CD14-positive monocyte (primary cell): ENCODE measurements at regions not wholly inside any gene's neighbourhood (a gene's known extent, or its start where the extent isn't known, plus 50 kb on each side); places are given as distances from the start of the nearest gene placed in this dataset.

ENCODE experiments used
- DNase-seq, 3 donors: peaks; one replicate each; pipeline ENCODE4 v3.0.0-alpha.2; 2011 to 2022
- H2AFZ ChIP-seq: 2 replicates; pipeline ENCODE4 v1.6.0; 2012; ENCODE audit warnings: mild to moderate bottlenecking, low read depth, low read length, inconsistent platforms; ENCODE audit not compliant: insufficient read depth, poor library complexity, severe bottlenecking
- H3K27ac ChIP-seq, 2 donors: 1 replicate in 1 of 2; 2 replicates in 1 of 2; pipeline ENCODE4 v1.5.1; 2012 to 2013; ENCODE audit warnings: low read length in 2 of 2, control low read depth in 1 of 2, inconsistent platforms in 1 of 2, low read depth in 1 of 2, mild to moderate bottlenecking in 1 of 2
- H3K27me3 ChIP-seq, 2 donors: one replicate each; pipeline versions ENCODE4 v1.6.0 to v1.6.1; 2011 to 2013; ENCODE audit warnings: low read length in 2 of 2; ENCODE audit not compliant: control insufficient read depth in 2 of 2, insufficient read depth in 2 of 2
- H3K36me3 ChIP-seq, 2 donors: replicated peaks in 1 of 2; 1 replicate in 1 of 2; 2 replicates in 1 of 2; pipeline versions ENCODE4 v1.5.1 to v1.6.1; 2012 to 2013; ENCODE audit warnings: low read length in 2 of 2, control low read depth in 1 of 2, inconsistent platforms in 1 of 2, mild to moderate bottlenecking in 1 of 2; ENCODE audit not compliant: insufficient read depth in 2 of 2, control insufficient read depth in 1 of 2
- H3K4me1 ChIP-seq, 2 donors: 1 replicate in 1 of 2; 2 replicates in 1 of 2; pipeline versions ENCODE4 v1.5.1 to v1.6.1; 2012 to 2013; ENCODE audit warnings: low read length in 2 of 2, control low read depth in 1 of 2, inconsistent platforms in 1 of 2, mild to moderate bottlenecking in 1 of 2, moderate library complexity in 1 of 2; ENCODE audit not compliant: insufficient read depth in 2 of 2, control insufficient read depth in 1 of 2
- H3K4me2 ChIP-seq: replicated peaks from 2 replicates; pipeline ENCODE3; 2012; ENCODE audit warnings: low read length, moderate library complexity, mild to moderate bottlenecking; ENCODE audit not compliant: poor library complexity, severe bottlenecking; ENCODE audit errors: extremely low read depth
- H3K4me3 ChIP-seq, 3 experiments: fragments of 200-600 bp in 1 of 3; sonication (generic) in 1 of 3; replicated peaks in 1 of 3; 1 replicate in 2 of 3; 2 replicates in 1 of 3; pipeline ENCODE4 v1.5.1; 2011 to 2013; ENCODE audit warnings: low read length in 3 of 3, mild to moderate bottlenecking in 3 of 3, control low read depth in 2 of 3, low read depth in 2 of 3, inconsistent platforms in 1 of 3, moderate library complexity in 1 of 3
- H3K79me2 ChIP-seq: 2 replicates; pipeline ENCODE4 v1.6.0; 2012; ENCODE audit warnings: mild to moderate bottlenecking, control low read depth, inconsistent platforms, low read length, moderate library complexity; ENCODE audit not compliant: insufficient read depth
- H3K9ac ChIP-seq: 2 replicates; pipeline ENCODE4 v1.6.0; 2017; ENCODE audit warnings: low read length, mild to moderate bottlenecking; ENCODE audit not compliant: insufficient read depth, poor library complexity, severe bottlenecking
- H3K9me3 ChIP-seq, 2 donors: replicated peaks in 1 of 2; 1 replicate in 1 of 2; 2 replicates in 1 of 2; pipeline versions ENCODE4 v1.5.1 to v1.6.1; 2012 to 2013; ENCODE audit warnings: low read length in 2 of 2, control low read depth in 1 of 2; ENCODE audit not compliant: control insufficient read depth in 1 of 2, insufficient read depth in 1 of 2
- H4K20me1 ChIP-seq: 2 replicates; pipeline ENCODE4 v1.6.0; 2012; ENCODE audit warnings: mild to moderate bottlenecking, low read length, control low read depth, moderate library complexity; ENCODE audit not compliant: insufficient read depth
- H3K27ac Mint-ChIP-seq, 7 donors: one replicate each; pipeline ENCODE4 v1.8.0; 2020; ENCODE audit warnings: mild to moderate bottlenecking in 7 of 7, mixed read lengths in 7 of 7, moderate library complexity in 6 of 7, inconsistent platforms in 2 of 7
- H3K27me3 Mint-ChIP-seq, 3 donors: one replicate each; pipeline ENCODE4 v1.8.0; 2021 to 2022; ENCODE audit warnings: low read depth in 3 of 3, mild to moderate bottlenecking in 3 of 3, mixed read lengths in 3 of 3, moderate library complexity in 3 of 3, inconsistent platforms in 1 of 3
- H3K36me3 Mint-ChIP-seq, 2 donors: one replicate each; pipeline ENCODE4 v1.8.0; 2020; ENCODE audit warnings: mixed read lengths in 2 of 2, inconsistent platforms in 1 of 2, mild to moderate bottlenecking in 1 of 2
- H3K4me1 Mint-ChIP-seq: one replicate; pipeline ENCODE4 v1.8.0; 2020; ENCODE audit warnings: mild to moderate bottlenecking, mixed read lengths
- H3K4me3 Mint-ChIP-seq, 2 donors: one replicate each; pipeline ENCODE4 v1.8.0; 2020; ENCODE audit warnings: mild to moderate bottlenecking in 2 of 2, mixed read lengths in 2 of 2, moderate library complexity in 1 of 2
- H3K9me3 Mint-ChIP-seq, 7 donors: one replicate each; pipeline ENCODE4 v1.8.0; 2020 to 2022; ENCODE audit warnings: mixed read lengths in 7 of 7, mild to moderate bottlenecking in 6 of 7, moderate library complexity in 6 of 7, inconsistent platforms in 2 of 7
- WGBS: methylation state at CpG from one replicate; pipeline ENCODE4 v1.1.5; 2013; ENCODE audit warnings: missing lambda C conversion rate; ENCODE audit not compliant: insufficient coverage; 5-methylcytosine and 5-hydroxymethylcytosine counted together
- intact Hi-C, 2 donors: fragments of 100-400 bp; cut with micrococcal nuclease; formaldehyde crosslinking; loops; one replicate each; pipeline versions ENCODE4 v1.15.0 to v1.15.1; 2023
- TF ChIP-seq, protein P1 (sequence below): fragments of 200-600 bp; IDR thresholded peaks from one replicate; pipeline ENCODE4 v1.8.0; 2022; ENCODE audit warnings: antibody characterized with exemption, mild to moderate bottlenecking

DNA sequence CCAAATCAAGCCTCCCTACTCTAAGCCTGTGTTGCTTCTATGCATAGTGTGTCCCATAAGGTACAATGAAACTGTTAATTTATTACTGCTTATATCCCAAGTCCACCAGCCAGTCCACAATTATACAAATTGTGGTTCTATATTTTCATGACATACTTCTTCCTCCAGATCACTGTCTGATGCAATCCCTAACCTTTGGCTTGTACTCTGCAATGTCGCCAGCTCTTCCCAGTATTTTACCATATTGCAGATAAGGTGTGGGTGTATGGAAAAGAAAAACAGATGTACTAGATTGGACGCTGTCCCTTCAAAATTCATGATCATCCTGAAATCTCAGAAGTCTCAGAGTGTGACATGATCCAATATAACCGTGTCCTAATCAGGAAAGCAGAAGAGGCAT lies 286.2 kb downstream of the GASK1B start:
- Histone ChIP-seq H3K79me2 (no peaks in the 10 kb centered on the region), H3K9me3 (no peaks in the 10 kb centered on the region), H3K4me2 (no peak overlapping the region), H3K27ac (no peak overlapping the region), H3K4me1 (no peaks in the 10 kb centered on the region), H3K9ac (no peak overlapping the region), H2AFZ (no peak overlapping the region), H3K4me3 (no peak overlapping the region), H4K20me1 (no peaks in the 10 kb centered on the region), H3K36me3 (no peaks in the 10 kb centered on the region), H3K27me3 (no peaks in the 10 kb centered on the region)
- intact Hi-C loops: no loop called here
- H3K4me3 Mint-ChIP-seq: no peak overlapping the region
- no peak for DNase-seq
- H3K27me3 Mint-ChIP-seq: no peaks in the 10 kb centered on the region
- H3K9me3 Mint-ChIP-seq: peaks cover 0 to 3% (median 0%) of the 10 kb centered on the region in 7 donors
- no peaks in the 10 kb centered on the region for H3K36me3 Mint-ChIP-seq
- 100% methylated on average over 2 of the region's 3 CpGs for WGBS
- H3K27ac Mint-ChIP-seq: no peak overlapping the region
- TF ChIP-seq, protein P1, sequence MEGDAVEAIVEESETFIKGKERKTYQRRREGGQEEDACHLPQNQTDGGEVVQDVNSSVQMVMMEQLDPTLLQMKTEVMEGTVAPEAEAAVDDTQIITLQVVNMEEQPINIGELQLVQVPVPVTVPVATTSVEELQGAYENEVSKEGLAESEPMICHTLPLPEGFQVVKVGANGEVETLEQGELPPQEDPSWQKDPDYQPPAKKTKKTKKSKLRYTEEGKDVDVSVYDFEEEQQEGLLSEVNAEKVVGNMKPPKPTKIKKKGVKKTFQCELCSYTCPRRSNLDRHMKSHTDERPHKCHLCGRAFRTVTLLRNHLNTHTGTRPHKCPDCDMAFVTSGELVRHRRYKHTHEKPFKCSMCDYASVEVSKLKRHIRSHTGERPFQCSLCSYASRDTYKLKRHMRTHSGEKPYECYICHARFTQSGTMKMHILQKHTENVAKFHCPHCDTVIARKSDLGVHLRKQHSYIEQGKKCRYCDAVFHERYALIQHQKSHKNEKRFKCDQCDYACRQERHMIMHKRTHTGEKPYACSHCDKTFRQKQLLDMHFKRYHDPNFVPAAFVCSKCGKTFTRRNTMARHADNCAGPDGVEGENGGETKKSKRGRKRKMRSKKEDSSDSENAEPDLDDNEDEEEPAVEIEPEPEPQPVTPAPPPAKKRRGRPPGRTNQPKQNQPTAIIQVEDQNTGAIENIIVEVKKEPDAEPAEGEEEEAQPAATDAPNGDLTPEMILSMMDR: no peak
- H3K4me1 Mint-ChIP-seq: no peaks in the 10 kb centered on the region

GRCh38 chr4:157885811-157886210 lies 287.0 kb downstream of the GASK1B start:
- intact Hi-C loops: no loop called here
- no peaks in the 10 kb centered on the region for H3K79me2 ChIP-seq
- H3K4me1 ChIP-seq: no peaks in the 10 kb centered on the region
- no peak overlapping the region for H3K27ac ChIP-seq
- H3K4me3 Mint-ChIP-seq: no peak overlapping the region
- peaks cover 0 to 3% (median 0%) of the 10 kb centered on the region in 7 donors for H3K9me3 Mint-ChIP-seq
- H3K4me1 Mint-ChIP-seq: no peaks in the 10 kb centered on the region
- H3K4me2 ChIP-seq: no peak overlapping the region
- no peaks in the 10 kb centered on the region for H3K9me3 ChIP-seq
- H3K36me3 ChIP-seq: no peaks in the 10 kb centered on the region
- H3K27me3 Mint-ChIP-seq: no peaks in the 10 kb centered on the region
- H4K20me1 ChIP-seq: no peaks in the 10 kb centered on the region
- H2AFZ ChIP-seq: no peak overlapping the region
- H3K27ac Mint-ChIP-seq: no peak overlapping the region
- no CpG with 5 or more reads among the region's 3 CpGs for WGBS
- H3K4me3 ChIP-seq: no peak overlapping the region
- TF ChIP-seq, protein P1: no peak
- H3K36me3 Mint-ChIP-seq: no peaks in the 10 kb centered on the region
- H3K9ac ChIP-seq: no peak overlapping the region
- DNase-seq: no peak
- H3K27me3 ChIP-seq: no peaks in the 10 kb centered on the region
